DND-41 (cell line): ENCODE measurements at regions not wholly inside any gene's neighbourhood (a gene's known extent, or its start where the extent isn't known, plus 50 kb on each side); places are given as distances from the start of the nearest gene placed in this dataset.

Source experiments
- EZH2 ChIP-seq: IDR thresholded peaks from 3 replicates; pipeline ENCODE4 v1.6.1; 2012; ENCODE audit warnings: borderline replicate concordance, low read depth, mild to moderate bottlenecking, moderate library complexity, low read length, inconsistent platforms; ENCODE audit not compliant: severe bottlenecking
- TF ChIP-seq, protein P1 (sequence below): IDR thresholded peaks from 2 replicates; pipeline ENCODE4 v1.5.1; 2012; ENCODE audit warnings: borderline replicate concordance, low read length, moderate library complexity, mild to moderate bottlenecking; ENCODE audit not compliant: poor library complexity, severe bottlenecking; ENCODE audit errors: extremely low read depth

DNA sequence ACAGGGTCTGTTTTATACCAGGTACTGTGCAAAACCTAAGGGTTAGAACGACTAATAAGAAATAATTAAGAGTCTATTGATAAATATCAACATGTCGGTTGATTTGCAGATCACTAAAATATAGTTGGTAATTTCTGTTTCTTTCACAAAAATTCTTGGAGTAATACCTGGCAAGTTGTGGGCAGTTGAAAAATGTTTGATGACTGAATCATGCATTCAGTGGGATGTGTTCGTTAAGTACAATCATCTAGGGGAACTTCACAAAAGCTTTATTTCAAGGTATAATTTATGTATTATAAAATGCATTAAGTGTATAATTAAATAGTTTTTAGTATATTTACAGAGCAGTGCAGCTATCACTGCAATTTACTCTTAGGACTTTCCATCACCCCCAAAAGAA, 120.0 kb downstream of the KCNA5 start:
- TF ChIP-seq, protein P1, sequence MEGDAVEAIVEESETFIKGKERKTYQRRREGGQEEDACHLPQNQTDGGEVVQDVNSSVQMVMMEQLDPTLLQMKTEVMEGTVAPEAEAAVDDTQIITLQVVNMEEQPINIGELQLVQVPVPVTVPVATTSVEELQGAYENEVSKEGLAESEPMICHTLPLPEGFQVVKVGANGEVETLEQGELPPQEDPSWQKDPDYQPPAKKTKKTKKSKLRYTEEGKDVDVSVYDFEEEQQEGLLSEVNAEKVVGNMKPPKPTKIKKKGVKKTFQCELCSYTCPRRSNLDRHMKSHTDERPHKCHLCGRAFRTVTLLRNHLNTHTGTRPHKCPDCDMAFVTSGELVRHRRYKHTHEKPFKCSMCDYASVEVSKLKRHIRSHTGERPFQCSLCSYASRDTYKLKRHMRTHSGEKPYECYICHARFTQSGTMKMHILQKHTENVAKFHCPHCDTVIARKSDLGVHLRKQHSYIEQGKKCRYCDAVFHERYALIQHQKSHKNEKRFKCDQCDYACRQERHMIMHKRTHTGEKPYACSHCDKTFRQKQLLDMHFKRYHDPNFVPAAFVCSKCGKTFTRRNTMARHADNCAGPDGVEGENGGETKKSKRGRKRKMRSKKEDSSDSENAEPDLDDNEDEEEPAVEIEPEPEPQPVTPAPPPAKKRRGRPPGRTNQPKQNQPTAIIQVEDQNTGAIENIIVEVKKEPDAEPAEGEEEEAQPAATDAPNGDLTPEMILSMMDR = no peak
- no peak for TF ChIP-seq EZH2
